Upper lobe of right lung (tissue), 1 donor: ENCODE measurements at regions not wholly inside any gene's neighbourhood (a gene's known extent, or its start where the extent isn't known, plus 50 kb on each side); places are given as distances from the start of the nearest gene placed in this dataset.

Experiments used
- ATAC-seq: fragments of 200-7000 bp; cut with Tn5 transposase; one replicate; pipeline ENCODE4 v1.9.1; 2020; ENCODE audit warnings: mild to moderate bottlenecking, moderate library complexity
- DNase-seq: peaks from one replicate; pipeline ENCODE4 v3.0.0-alpha.2; 2020
- H3K27ac ChIP-seq: fragments of 200-600 bp; one replicate; pipeline ENCODE4 v1.8.0; 2022
- H3K27me3 ChIP-seq: fragments of 200-600 bp; one replicate; pipeline ENCODE4 v1.8.0; 2022; ENCODE audit warnings: mild to moderate bottlenecking
- H3K36me3 ChIP-seq: fragments of 200-600 bp; one replicate; pipeline ENCODE4 v1.8.0; 2022
- H3K4me1 ChIP-seq: fragments of 200-600 bp; one replicate; pipeline ENCODE4 v1.8.0; 2022
- H3K4me3 ChIP-seq: fragments of 200-600 bp; one replicate; pipeline ENCODE4 v1.8.0; 2022; ENCODE audit warnings: mild to moderate bottlenecking
- H3K9me3 ChIP-seq: fragments of 200-600 bp; one replicate; pipeline ENCODE4 v1.8.0; 2022
- CTCF ChIP-seq: fragments of 200-600 bp; IDR thresholded peaks from one replicate; pipeline ENCODE4 v1.8.0; 2022; ENCODE audit warnings: antibody characterized with exemption
- intact Hi-C: fragments of 100-400 bp; cut with DNase I; formaldehyde crosslinking; loops from one replicate; pipeline ENCODE4 v1.11.0; 2022
- donor health status: DM: no; HTN: yes; CAD: no; lungs with severe emphysema.

- intact Hi-C loops, result no loop called here
- H3K4me1 ChIP-seq, result no peaks in the 10 kb centered on the region
- H3K9me3 ChIP-seq, result no peaks in the 10 kb centered on the region
- H3K27me3 ChIP-seq, result no peaks in the 10 kb centered on the region
- no peak for ATAC-seq
- H3K36me3 ChIP-seq, result no peaks in the 10 kb centered on the region
- H3K4me3 ChIP-seq, result no peak overlapping the region
- no peak overlapping the region for H3K27ac ChIP-seq
- TF ChIP-seq CTCF, result no peak
- no peak for DNase-seq
Measured at GRCh38 chr4:160947653-160948052, 1216.1 kb downstream of the FSTL5 start.

GRCh38 chr4:160956875-160957274 is 1206.9 kb downstream of the FSTL5 start:
- TF ChIP-seq CTCF, result no peak
- H3K27ac ChIP-seq, result no peak overlapping the region
- no peaks in the 10 kb centered on the region for H3K4me1 ChIP-seq
- ATAC-seq, result no peak
- intact Hi-C loops, result no loop called here
- DNase-seq, result no peak
- H3K36me3 ChIP-seq, result no peaks in the 10 kb centered on the region
- no peaks in the 10 kb centered on the region for H3K27me3 ChIP-seq
- H3K9me3 ChIP-seq, result no peaks in the 10 kb centered on the region
- H3K4me3 ChIP-seq, result no peak overlapping the region

- ATAC-seq, result no peak
- no peaks in the 10 kb centered on the region for H3K9me3 ChIP-seq
- no peaks in the 10 kb centered on the region for H3K36me3 ChIP-seq
- H3K27me3 ChIP-seq, result no peaks in the 10 kb centered on the region
- no peak for DNase-seq
- TF ChIP-seq CTCF, result no peak
- intact Hi-C loops, result no loop called here
- no peak overlapping the region for H3K4me3 ChIP-seq
- no peak overlapping the region for H3K27ac ChIP-seq
- no peaks in the 10 kb centered on the region for H3K4me1 ChIP-seq
Measured at GRCh38 chr4:160969925-160970324, 1193.9 kb downstream of the FSTL5 start.

- Histone ChIP-seq H3K9me3 (no peaks in the 10 kb centered on the region), H3K27ac (no peak overlapping the region), H3K4me1 (no peaks in the 10 kb centered on the region), H3K4me3 (no peak overlapping the region), H3K27me3 (no peaks in the 10 kb centered on the region), H3K36me3 (no peaks in the 10 kb centered on the region)
- intact Hi-C loops, result no loop called here
- ATAC-seq (no peak), DNase-seq (no peak)
- no peak for TF ChIP-seq CTCF
Measured at GRCh38 chr4:160980091-160980490, 1183.7 kb downstream of the FSTL5 start.

- Histone ChIP-seq H3K27me3 (no peaks in the 10 kb centered on the region), H3K36me3 (no peaks in the 10 kb centered on the region), H3K4me3 (no peak overlapping the region), H3K27ac (no peak overlapping the region), H3K9me3 (no peaks in the 10 kb centered on the region), H3K4me1 (no peaks in the 10 kb centered on the region)
- DNase-seq, result no peak
- intact Hi-C loops, result no loop called here
- TF ChIP-seq CTCF, result no peak
- ATAC-seq, result no peak
Measured at GRCh38 chr4:160981083-160981482, 1182.7 kb downstream of the FSTL5 start.

GRCh38 chr4:160983035-160983434 is 1180.8 kb downstream of the FSTL5 start:
- Histone ChIP-seq H3K4me1 (no peaks in the 10 kb centered on the region), H3K4me3 (no peak overlapping the region), H3K36me3 (no peaks in the 10 kb centered on the region), H3K27me3 (no peaks in the 10 kb centered on the region), H3K9me3 (no peaks in the 10 kb centered on the region), H3K27ac (no peak overlapping the region)
- ATAC-seq (no peak), DNase-seq (no peak)
- intact Hi-C loops, result no loop called here
- no peak for TF ChIP-seq CTCF
